Caki2 (cell line): ENCODE measurements at regions not wholly inside any gene's neighbourhood (a gene's known extent, or its start where the extent isn't known, plus 50 kb on each side); places are given as distances from the start of the nearest gene placed in this dataset.

Source experiments
- DNase-seq: peaks from one replicate; pipeline ENCODE4 v3.0.0-alpha.2; 2015; ENCODE audit warnings: low read depth
- in situ Hi-C: cut with HindIII; loops from 2 replicates; pipeline ENCODE4 v1.10.0; 2016; ENCODE audit warnings: low sequenced_read_pairs, low pct_unique_long_range_greater_than_20kb, mixed read lengths

DNA sequence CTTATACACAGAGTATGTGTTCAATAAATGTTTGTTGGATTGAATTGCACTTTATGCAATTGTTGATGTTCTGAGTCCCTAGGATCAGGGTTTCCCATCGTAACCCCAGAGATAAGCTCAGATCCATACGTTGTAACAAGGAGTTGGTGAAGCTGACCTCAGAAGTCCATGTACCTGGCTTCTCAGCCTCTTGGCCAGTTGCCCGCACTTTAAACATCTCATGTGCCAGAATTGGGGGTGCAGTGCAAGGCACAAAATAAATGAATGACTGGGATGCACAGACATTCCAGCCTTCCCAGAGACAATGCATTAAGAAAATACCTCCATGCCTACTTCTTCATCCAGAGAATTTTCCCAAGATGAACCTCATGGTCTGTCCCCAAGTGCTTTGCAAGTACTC lies 142.9 kb upstream of the IL12A start:
- in situ Hi-C loops = no loop called here
- DNase-seq = no peak

DNA sequence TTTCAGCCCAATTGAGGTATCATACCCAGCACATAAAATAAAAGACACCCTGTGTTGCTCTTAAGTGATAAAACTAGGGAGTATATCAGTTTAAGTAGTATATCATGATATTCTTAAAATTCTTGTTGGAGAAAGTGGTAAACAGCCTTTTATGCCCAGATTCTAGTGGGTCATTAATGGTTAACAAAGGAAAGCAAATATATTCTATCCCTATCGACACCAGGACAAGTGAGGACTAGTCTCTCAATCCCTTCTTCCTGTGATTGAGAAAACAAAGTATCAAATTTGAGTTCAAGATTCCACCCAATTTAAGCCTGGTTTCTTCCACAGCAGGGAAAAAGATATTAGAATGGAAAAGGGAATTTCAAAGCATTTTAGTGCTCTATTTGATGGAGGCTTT lies 142.4 kb upstream of the IL12A start:
- DNase-seq = no peak
- in situ Hi-C loops = no loop called here

DNA sequence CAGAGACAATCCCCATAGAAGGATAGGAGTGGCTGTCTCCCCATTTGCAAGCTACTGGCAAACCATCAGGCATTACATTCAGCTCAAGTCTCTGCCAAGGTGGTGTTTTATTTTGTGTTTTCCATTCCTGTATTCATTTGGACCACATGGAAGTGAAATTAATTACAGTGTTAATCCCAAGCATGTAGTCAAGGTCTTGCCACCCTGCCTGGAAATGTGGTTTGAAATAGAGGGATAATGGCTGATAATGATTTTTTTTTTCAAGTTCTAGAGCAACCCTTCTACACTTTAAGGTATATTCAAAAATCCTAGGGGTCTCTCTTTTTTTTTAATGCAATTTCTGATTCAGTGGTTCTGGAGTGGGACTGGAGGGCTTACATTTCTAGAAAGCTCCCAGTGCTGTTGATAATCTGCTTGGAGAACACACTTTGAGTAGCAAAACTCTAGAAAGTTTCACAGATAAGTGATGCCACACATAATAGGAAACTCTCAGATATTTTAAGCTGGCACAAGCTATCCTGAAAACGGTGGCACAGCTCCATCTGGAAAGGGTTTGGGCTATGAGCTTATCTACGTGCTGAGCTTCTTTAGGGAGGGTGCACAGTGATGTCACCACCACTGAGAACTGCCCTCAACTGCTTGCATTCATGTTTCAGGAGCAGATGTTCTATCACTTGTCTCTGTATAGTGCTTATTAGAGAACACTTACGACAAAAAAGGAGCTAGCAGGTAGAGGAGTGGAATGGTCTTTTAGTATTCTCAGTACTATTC lies 140.1 kb upstream of the IL12A start:
- in situ Hi-C loops = no loop called here
- DNase-seq = no peak

DNA sequence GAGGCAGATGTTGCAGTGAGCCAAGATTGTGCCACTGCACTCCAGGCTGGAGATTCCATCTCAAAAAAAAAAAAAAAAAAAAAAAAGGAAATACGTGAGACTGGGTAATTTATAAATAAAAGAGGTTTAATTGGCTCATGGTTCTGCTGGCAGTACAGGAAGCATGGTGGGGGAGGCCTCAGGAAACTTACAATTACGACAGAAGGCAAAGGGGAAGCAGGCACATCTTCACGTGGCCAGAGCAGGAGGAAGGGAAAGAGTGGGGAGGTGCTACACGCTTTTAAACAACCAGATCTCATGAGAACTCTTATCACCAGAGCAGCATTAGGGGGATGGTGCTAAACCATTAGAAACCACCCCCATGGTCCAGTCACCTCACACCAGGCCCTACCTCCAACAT lies 138.2 kb upstream of the IL12A start:
- DNase-seq = no peak
- in situ Hi-C loops = no loop called here

DNA sequence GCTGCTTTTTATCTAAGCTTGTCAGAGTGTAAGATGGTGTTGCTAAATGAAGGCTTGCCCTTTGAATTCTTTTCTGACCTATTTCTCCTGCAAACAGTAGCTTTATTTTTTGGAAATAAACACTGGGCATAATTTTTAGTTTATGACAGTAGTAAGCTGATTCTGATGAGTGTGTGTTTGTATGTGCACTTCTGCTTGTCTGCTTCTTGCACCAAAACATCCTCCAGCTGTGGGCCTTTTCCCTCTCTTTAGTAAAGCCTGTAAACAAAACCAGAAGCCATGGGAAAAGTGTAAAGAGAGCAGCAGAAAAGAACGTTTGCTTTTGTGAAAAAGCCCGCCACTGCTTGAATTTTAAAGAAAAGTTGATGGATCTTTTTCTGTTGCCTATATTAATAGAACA lies 136.4 kb upstream of the IL12A start:
- in situ Hi-C loops = no loop called here
- DNase-seq = no peak

DNA sequence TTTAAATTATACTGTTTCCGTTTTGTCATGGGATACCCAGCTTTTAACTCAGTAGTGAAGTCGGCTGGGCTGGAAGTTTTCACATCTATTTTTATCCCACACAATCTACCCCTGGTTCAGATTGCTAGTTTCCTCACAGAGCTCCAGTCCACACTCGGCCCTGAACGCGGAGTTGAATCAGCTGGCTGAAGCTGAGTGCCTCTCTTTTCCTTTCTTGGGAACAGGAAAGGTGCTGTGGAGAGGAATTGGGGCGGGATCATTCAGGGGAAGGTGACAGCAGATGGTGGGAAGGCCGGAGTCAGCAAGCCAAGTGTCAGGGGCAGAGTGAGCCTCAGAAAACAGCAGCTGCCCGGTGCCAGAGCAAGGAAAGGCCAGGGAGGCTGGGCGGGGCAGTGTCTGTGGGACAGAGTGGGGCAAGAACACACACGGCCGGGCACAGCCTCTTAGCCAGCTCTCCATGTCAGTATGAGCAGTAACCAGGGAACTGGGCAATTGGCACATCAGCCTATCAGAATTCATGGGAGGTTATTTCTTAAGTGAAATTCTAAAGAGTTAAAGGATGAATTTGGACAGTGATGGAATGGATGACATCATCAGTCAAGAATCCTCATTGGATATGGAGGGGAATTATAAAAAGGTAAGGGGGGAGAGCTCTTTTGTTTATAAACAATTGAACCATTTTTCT lies 135.7 kb upstream of the IL12A start:
- peak; percentile 67 for DNase-seq
- in situ Hi-C loops = no loop called here

DNA sequence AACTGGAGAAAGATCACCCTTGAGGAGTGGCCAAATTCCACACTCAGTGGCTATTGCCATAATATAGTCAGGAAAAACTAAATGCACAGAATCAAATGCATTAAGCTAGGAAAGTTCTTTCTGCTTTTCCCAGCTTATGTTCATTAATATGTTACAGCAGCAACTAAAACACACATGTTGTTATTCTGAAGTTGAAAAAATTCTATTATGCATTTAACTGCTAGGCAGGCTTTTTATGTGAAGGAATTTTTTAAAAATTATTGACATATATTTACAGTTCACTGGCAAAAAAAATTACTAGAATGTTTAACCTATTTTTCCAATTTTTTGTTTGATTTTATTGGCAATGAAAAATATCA lies 135.2 kb upstream of the IL12A start:
- in situ Hi-C loops = no loop called here
- DNase-seq = no peak

DNA sequence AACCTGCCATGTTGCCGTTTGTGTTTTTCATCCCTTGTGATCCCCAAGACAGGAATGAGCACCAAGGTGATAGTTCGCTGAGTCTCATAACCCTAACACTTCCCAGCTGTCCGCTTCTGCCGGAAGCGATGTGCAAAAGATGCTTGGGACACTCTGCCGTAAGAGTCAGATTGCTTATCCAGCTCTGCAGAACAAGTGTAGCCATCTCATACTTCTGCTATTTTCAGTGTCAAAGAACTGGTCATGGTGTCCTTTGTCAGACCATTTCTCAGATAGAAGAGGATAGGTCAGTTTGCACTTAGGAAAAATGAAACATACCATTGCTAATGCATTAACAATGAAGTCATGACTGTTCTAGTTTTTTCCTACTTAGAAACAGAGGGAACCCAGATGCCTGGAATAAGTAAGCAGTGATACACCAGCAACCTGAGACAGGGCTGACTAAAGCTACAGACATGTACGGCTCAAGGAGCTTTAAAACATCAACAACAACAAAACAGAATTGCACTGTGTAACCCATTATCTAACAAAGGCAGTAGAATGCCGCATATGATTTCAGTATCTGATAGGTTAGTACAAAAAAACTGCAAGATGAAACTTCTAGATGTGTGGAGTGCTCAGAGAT lies 134.0 kb upstream of the IL12A start:
- in situ Hi-C loops = no loop called here
- DNase-seq = peak; percentile 90

DNA sequence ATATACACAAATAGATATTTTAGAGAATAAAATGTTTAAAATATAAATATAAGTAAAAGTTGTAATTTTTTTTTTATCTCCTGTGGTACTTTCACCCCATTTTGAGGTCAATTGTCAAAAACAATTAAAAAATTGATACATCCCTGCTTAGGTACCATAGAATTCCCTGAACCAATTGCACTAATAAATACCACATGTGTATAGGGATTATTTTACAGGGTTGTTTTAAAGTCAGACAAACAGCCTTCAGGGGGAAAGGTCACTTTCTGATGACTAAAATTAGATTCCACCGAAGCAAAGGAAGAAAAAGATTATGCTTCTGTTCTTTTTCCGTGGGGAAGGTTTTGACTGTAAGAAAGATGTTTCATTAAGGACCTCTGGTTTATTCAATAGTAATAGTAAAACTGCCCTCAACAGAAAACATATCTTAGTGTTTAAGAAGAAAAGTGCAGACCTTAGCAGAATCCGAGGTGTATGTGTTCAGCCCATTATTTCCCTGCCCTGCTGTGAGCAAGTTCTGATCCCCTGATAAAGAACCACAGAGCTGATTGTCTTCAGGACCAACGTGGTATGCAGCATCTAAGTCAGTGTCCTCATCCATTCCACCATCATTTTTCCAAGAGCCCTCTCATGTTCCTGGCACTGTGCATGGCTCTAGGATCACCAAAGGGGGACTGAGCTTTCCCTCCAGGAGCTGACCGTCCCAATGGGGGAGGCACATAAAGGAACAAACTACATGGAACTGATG lies 132.9 kb upstream of the IL12A start:
- in situ Hi-C loops = no loop called here
- DNase-seq = no peak

DNA sequence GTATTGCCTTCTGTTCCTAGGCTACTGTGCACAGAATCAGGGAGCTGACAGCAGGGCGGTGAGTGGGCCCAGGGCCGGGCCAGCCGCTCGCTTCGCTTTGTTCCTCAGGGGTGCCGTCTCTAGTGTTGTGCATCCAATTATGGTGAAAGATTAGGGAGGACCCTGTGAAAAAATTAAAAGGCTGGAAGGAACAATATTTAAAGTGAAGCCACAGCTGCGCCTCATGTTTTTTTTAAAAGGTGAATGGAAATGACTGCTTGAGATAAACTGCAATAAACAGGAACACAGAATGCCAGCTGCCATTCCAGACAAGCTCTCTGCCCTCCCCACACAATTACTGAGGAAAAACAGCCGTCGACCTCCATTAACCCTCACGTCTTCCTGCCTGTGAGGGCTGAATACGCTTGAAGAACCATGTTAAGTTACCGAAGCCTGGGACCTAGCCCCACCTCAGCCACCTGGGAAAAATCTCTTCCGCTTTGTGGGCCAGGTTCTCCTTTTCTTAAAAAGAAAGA lies 132.0 kb upstream of the IL12A start:
- in situ Hi-C loops = no loop called here
- DNase-seq = no peak

DNA sequence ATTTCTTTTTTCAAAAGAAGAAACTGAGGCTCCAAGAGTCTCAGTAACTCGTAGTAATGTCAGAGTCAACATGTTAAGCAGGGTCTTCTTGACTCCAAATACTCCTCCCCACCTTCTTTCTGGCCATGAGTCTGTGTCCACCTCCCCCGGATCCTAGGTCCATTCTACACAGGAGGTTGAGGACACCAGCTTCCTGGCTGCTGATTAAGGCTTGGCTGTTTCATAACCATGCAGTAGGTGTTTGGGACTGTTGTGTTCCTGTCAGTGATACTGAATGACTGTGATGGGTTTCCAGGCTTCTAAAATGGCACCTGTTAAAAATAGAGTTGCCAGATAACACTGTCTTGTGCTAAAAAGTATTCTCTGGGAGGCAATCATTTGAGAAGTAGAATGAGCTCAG lies 130.8 kb upstream of the IL12A start:
- no peak for DNase-seq
- in situ Hi-C loops = no loop called here

DNA sequence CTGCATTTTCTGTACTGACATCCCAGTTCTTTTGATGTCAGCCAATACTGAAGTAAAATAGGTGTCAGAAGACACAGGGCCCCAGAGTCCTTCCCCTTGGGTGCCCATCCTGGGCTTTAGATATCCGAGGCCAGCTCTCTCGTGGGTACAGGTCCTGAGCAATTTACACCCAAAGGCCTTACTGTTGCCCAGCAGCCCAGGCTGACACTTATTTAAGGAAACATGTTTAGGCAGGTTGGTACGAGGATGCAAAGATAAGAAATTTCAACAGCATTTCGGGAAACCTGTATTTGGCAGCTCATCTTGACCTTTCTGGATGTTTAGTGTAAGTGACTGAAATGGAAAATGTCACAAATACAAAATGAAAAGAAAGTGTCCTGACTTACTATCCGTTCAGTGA lies 130.0 kb upstream of the IL12A start:
- DNase-seq = no peak
- in situ Hi-C loops = no loop called here

DNA sequence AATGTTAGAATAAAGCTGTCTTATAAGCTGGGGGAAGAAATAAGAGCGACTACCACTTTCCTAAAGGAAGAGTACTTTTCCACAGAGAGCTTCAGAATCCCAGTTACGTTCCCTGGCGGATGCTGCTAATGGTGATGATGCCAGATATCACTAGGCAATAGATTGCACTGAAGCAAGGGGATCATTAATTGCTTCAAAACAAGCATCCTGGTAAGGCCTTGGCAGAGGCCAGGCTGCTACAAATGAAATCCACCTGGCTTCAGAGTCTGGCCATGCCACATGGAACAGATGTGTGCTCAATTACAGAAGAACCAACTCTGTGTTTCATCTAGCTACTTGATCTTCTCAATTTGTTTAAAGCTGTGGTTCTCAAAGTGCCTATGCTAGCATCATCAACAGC lies 129.2 kb upstream of the IL12A start:
- DNase-seq = no peak
- in situ Hi-C loops = no loop called here

DNA sequence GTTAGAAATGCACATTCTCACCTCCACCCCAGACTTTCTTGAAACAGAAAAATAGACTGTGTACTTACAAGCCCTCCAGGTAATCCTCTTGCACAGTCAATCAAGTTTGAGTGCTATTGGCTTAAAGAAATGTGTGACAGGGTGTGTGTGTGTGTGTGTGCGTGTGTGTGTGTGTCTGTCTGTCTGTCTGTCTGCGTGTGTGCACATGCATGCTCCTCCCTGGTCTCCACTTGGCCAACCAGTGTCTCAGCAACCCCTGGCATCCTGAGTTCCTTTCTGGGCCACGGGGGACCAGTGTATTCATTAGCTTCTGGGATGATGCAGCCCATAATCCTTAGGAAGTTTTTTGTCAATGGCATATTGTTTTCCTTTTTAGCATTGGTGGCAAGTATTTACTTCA lies 128.8 kb upstream of the IL12A start:
- DNase-seq = no peak
- in situ Hi-C loops = no loop called here

DNA sequence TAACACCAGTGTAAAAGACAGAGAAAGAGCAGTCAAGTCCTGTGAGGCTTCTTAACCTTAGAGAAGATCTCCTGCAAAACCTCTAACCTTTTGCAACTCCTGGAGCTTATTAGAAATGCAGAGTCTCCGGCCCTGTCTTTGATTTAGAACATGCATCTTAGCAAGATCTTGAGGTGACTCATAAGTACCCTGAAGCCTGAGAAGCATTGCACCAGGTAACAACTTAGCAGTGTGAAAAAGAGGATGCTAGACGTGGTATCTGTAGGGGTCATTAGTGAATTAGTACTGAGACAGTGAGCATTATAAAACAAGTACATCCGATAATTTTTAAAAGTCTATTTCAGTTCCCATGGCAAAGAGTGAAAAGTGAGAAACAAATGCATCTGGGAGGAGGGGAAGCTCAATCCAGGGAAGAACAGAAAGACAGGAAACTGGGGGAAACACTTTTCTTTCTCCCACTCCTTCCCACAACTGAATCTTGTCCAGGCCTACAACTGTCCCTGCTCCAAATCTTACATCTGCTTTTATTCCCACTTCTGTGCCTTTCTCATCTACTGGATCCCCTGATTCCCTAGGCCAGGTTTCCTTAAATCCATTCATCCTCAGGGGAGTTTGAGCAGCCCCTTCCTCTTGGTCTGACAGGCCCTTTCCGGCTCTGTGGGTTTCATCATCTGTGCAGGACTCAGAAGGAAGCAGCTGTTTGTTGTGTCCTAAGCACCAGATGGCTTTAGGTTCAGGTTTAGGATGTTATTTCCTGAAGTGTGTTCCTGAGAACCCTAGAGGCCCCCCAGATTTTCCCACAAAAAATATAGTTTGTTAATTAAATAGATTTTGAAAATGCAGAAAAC lies 128.1 kb upstream of the IL12A start:
- no peak for DNase-seq
- in situ Hi-C loops = no loop called here

DNA sequence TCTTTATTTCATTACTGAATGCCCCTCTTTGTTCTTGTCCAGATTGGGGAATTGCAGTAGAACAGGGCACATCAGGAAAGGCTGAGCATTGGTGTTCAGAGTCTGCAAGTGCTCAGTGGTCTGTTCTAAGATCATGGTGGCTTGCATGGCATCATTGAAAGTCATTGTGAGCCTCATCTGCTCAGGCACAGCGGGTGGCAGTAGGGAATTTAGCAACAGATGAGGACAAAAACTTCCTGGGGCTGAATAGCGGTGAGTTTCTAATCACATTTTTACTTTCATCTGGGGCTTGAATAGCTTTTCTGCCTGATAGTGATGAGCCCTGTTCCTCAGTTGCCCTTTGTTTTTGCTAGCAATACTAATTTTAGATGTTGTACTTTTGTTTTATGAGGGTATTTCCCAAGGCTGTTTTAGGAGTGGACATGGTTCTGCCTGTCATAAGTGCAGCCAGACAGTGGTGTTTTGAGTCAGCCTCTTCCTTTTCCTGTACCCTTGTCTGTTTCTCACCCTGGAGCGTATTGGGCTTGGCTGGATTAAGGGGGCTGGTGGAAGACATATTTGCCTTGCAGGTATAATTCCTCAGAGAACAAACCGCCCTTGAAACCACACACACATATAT lies 127.2 kb upstream of the IL12A start:
- no peak for DNase-seq
- in situ Hi-C loops = no loop called here

DNA sequence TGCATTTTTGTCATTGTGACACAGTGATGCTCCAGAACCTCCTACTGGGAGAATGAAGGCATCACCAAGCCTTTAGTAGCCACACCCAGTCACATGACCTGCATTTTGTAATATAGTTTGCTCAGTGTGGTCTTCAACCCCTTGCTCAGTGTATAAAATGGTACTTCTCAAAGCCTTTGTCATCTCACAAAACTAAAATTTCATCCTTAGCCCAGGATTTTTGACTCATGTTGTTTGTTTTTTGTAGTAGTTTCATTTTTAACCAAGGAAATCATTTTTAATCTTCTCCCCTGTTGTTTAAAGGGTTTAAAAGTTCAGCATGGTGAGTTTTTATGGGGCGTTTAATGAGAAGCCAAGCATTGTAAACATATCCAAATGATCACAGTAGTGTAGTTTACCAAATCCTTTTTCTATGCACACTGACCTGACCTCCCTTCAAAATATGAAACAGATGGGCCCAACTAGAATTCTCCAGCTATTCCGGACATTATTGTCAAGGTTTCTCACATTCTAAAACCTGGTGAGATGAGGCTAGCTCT lies 123.5 kb upstream of the IL12A start:
- DNase-seq = no peak
- in situ Hi-C loops = no loop called here
